HG02870 (cell line): ENCODE measurements at regions not wholly inside any gene's neighbourhood (a gene's known extent, or its start where the extent isn't known, plus 50 kb on each side); places are given as distances from the start of the nearest gene placed in this dataset.

Experiments used
- ATAC-seq: cut with Tn5 transposase; IDR thresholded peaks from one replicate; pipeline ENCODE4 v1.9.1; 2021; ENCODE audit warnings: mild to moderate bottlenecking, moderate library complexity; ENCODE audit not compliant: unreplicated experiment

DNA sequence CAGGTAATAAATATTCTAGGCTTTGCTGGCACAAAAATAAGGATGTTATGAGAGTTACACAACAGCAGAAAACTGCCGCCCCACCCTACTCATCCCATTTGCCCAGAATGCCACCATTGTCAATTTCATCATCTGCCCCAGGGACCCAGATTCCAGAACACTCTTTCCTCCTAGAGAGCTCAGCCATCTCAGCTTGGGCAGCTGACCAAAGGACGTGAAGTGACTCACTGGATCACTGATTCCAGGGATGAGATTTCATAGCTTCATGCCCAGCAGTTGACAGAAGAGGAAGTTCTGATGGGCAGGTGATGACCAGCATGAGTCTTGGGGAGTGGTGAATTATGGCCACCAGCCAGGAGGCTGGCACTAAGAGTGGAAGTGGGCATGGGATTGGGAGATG, 450.3 kb downstream of the RMST start:
- no peak for ATAC-seq

DNA sequence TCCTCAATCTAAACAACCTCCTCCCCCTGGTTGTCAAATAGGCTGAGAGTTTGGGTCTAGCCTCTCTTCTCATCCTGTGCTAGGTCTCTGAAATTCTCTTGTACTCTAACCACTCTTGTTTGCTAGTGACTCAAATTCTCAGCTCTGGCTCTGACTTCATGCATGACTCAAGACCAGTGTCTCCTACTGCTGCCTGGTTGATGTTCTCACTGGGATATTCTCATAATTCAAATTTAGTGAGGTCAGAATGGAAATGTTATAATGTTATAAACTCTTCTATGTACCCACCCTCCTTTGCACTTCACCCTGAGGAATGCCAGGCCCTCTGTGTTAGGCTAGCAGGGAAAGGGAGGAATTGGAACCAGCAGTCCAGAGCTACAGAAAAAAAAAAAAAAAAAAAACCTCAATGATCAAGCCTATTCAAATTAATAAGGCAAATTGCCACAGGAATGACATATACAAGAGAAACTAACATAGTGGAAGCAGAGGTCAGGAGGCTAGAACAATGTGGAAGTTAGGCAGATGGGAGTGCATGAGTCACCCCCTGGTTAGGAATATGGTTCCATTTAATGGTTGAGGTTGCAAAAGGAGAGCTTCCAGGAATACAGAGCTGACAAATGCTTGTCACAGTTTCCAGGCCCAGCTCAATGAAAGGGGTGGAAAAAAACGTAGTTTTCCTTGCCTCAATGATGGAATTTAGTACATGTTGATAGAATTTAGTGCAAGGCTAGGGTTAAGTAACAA, 459.5 kb downstream of the RMST start:
- ATAC-seq, result no peak

GRCh38 chr12:97923546-97923945, 460.9 kb downstream of the RMST start:
- ATAC-seq, result no peak

GRCh38 chr12:97924122-97924521, 461.5 kb downstream of the RMST start:
- ATAC-seq, result no peak

GRCh38 chr12:97927977-97928376, 465.4 kb downstream of the RMST start:
- ATAC-seq, result no peak

GRCh38 chr12:97936165-97936564, 473.6 kb downstream of the RMST start:
- no peak for ATAC-seq

GRCh38 chr12:97938031-97938430, 475.4 kb downstream of the RMST start:
- no peak for ATAC-seq

GRCh38 chr12:97939156-97939555, 476.6 kb downstream of the RMST start:
- no peak for ATAC-seq

- no peak for ATAC-seq
Observed at GRCh38 chr12:97940105-97940504, 477.5 kb downstream of the RMST start.

- ATAC-seq, result no peak
Observed at GRCh38 chr12:97940629-97941028, 478.0 kb downstream of the RMST start.

GRCh38 chr12:97941686-97942354, 479.2 kb downstream of the RMST start:
- no peak for ATAC-seq

- ATAC-seq, result no peak
Observed at GRCh38 chr12:97943359-97943758, 480.8 kb downstream of the RMST start.

DNA sequence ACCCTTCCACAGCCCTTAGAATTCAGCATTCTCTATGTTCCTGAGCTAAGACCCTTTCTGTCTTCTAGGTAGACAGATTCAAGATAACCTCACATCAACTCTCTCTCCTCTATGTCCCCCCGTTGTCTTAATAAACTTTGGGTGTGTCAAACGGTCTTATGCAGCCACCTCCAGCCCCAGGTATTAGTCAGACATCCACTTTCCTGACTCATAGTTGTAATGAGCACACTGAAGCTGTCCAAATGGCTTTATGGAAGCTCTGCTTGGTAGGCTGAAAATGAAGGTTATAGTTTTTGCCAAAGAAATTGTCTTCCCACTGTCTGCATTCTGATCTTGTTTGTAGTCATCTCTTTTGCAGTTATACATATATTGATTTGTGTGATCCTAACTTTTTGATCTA, 482.0 kb downstream of the RMST start:
- no peak for ATAC-seq

GRCh38 chr12:97946701-97947100, 484.1 kb downstream of the RMST start:
- no peak for ATAC-seq

GRCh38 chr12:97948591-97948990, 486.0 kb downstream of the RMST start:
- ATAC-seq, result no peak

- no peak for ATAC-seq
Observed at GRCh38 chr12:97951239-97951638, 488.6 kb downstream of the RMST start.

GRCh38 chr12:97951717-97952116, 489.1 kb downstream of the RMST start:
- ATAC-seq, result no peak

DNA sequence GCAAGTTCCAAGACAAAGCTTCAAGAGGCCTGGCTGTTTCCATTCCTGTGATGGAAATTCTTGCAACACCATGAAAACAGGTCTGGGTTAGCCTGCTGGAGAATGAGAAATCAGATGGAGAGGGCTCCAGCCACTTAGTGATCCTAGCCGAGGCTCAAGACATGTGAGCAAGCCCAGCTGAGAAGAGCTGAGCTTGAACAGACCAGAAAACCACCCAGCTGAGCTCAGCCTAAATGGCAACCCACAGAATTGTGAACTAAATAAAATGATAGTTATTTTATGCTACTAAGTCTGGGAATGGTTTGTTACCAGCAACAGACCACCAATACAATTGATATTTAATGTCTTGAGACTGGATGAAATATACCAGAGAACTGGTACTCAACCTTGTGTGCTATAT, 494.5 kb downstream of the RMST start:
- no peak for ATAC-seq

DNA sequence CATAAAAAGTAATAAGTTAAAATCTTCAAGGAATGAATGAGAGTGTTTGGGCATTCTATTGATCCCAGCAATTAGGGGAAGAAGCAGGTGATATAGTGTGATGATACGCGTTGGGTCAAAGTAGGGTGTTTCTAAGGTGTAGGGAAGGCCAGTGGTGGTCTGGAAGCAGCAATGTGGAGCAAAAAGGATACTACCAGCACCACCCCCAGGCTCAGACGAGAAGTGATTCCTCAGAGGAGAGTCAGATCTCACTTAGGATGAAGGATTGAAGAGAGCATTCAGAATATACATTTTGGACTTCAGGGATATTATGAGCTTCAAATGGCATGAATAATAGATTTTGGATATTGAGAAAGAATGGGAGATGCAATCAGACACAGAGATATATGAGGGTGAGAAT, 497.6 kb downstream of the RMST start:
- no peak for ATAC-seq

DNA sequence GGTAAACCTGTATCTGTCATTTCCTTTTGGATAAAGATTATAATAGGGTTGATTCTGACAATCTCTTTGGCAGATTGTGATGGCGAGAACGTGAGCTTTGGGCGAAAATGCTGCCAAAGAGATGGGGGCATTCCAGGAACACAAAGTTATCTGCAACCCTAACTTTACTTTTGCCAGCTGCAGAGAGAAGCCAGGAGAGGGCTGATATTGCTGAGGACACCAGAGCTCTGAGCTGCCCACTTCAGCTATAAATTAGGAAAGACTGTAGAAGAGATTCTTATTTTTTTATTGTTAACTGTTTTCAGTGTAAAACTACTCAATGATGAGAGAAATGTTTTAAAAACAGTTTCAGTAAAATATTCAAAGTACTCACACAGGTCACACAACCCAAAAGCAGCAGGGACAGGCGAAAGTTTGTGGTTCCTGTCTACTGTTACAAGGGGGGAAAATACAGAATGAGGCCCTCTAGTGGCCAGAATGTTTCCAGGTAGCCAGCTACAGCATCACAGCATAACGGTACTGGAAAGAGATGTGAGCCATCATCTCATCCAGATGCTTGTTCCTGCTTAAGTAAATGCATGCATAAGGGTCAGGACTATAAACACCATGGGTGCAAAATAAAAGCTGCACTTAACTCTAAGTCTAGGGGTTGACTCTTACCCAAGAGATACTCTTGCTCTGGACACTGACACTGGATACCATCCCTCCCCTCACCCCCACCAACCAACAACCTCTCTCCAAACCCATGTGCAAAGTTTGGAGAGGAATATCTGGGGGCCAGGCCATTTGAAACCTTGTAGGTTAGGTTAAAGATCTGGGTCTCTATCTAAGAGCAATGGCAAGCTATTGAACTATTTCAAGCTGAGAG, 498.4 kb downstream of the RMST start:
- ATAC-seq, result peak; percentile 94

DNA sequence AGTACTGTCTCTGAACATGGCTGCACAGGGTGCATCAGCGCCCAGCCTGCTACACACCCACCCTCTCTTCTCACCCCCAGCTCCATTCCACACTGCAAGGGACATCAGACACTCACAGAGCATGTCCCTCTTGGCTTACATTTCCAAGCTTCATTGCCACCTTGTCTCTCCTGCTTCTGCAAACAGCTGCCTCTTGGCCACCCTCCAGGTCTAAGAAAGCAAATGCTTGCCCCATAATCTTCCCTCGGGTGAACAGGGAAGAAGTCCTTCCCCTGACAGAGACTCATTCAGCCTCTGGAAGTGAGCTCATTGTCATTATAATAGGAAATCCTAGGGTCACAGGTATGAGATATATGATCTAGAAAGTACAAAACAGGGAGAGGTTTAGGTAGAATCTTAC, 505.2 kb downstream of the RMST start:
- ATAC-seq, result no peak
